ENCODE measurements at regions not wholly inside any gene's neighbourhood (a gene's known extent, or its start where the extent isn't known, plus 50 kb on each side); places are given as distances from the start of the nearest gene placed in this dataset.

- Histone ChIP-seq H3K27me3 (ENCODE audit: control insufficient read depth, insufficient read depth, low read length) (no peaks in the 10 kb centered on the region), H3K4me1 (ENCODE audit: control insufficient read depth, extremely low read depth, insufficient read depth, low read length) (no peaks in the 10 kb centered on the region), H3K27ac (ENCODE audit: insufficient read depth, low read length) (no peak overlapping the region), H3K4me2 (ENCODE audit: extremely low read depth, insufficient read depth, low read length) (no peak overlapping the region), H3K4me3 (replicated peaks in 1 of 4; ENCODE audit: control extremely low read depth in 1 of 4, insufficient read depth in 1 of 4, low read depth in 3 of 4, low read length in 4 of 4) (no peak overlapping the region), H3K79me2 (ENCODE audit: control insufficient read depth, insufficient read depth, low read length) (no peaks in the 10 kb centered on the region), H3K9ac (ENCODE audit: insufficient read depth, low read length) (no peak overlapping the region), H2AFZ (ENCODE audit: low read length) (no peak overlapping the region), H3K9me3 (ENCODE audit: control insufficient read depth, insufficient read depth, low read depth, low read length) (no peaks in the 10 kb centered on the region), H4K20me1 (ENCODE audit: control insufficient read depth, extremely low read depth, insufficient read depth, low read length) (no peaks in the 10 kb centered on the region), H3K36me3 (ENCODE audit: control insufficient read depth, insufficient read depth, low read length) (no peaks in the 10 kb centered on the region)
- DNase-seq (ENCODE audit: low read depth in 2 of 2) = no peak
- TF ChIP-seq EZH2 (IDR thresholded peaks at IDR 0.05; ENCODE audit: low read length, missing control alignments) = no peak
Observed at GRCh38 chr18:78482378-78482777, 497.2 kb upstream of the SALL3 start.

- Histone ChIP-seq H3K4me1 (ENCODE audit: control insufficient read depth, extremely low read depth, insufficient read depth, low read length) (no peaks in the 10 kb centered on the region), H4K20me1 (ENCODE audit: control insufficient read depth, extremely low read depth, insufficient read depth, low read length) (no peaks in the 10 kb centered on the region), H3K79me2 (ENCODE audit: control insufficient read depth, insufficient read depth, low read length) (no peaks in the 10 kb centered on the region), H3K9ac (ENCODE audit: insufficient read depth, low read length) (no peak overlapping the region), H2AFZ (ENCODE audit: low read length) (no peak overlapping the region), H3K9me3 (ENCODE audit: control insufficient read depth, insufficient read depth, low read depth, low read length) (no peaks in the 10 kb centered on the region), H3K27ac (ENCODE audit: insufficient read depth, low read length) (no peak overlapping the region), H3K4me2 (ENCODE audit: extremely low read depth, insufficient read depth, low read length) (no peak overlapping the region), H3K36me3 (ENCODE audit: control insufficient read depth, insufficient read depth, low read length) (no peaks in the 10 kb centered on the region), H3K27me3 (ENCODE audit: control insufficient read depth, insufficient read depth, low read length) (no peaks in the 10 kb centered on the region), H3K4me3 (replicated peaks in 1 of 4; ENCODE audit: control extremely low read depth in 1 of 4, insufficient read depth in 1 of 4, low read depth in 3 of 4, low read length in 4 of 4) (no peak overlapping the region)
- no peak for DNase-seq (ENCODE audit: low read depth in 2 of 2)
- TF ChIP-seq CTCF (conservative IDR thresholded peaks at IDR 0.05 in 1 of 2, IDR thresholded peaks at IDR 0.05 in 1 of 2; ENCODE audit: low read depth in 1 of 2, low read length in 2 of 2) (no peak), EZH2 (IDR thresholded peaks at IDR 0.05; ENCODE audit: low read length, missing control alignments) (no peak)
Observed at GRCh38 chr18:78487649-78488048, 492.0 kb upstream of the SALL3 start.

GRCh38 chr18:78492064-78492812 is 487.4 kb upstream of the SALL3 start:
- H3K4me1 ChIP-seq (ENCODE audit: control insufficient read depth, extremely low read depth, insufficient read depth, low read length) = no peaks in the 10 kb centered on the region
- H3K4me2 ChIP-seq (ENCODE audit: extremely low read depth, insufficient read depth, low read length) = no peak overlapping the region
- H4K20me1 ChIP-seq (ENCODE audit: control insufficient read depth, extremely low read depth, insufficient read depth, low read length) = no peaks in the 10 kb centered on the region
- no peak overlapping the region for H3K4me3 ChIP-seq (replicated peaks in 1 of 4; ENCODE audit: control extremely low read depth in 1 of 4, insufficient read depth in 1 of 4, low read depth in 3 of 4, low read length in 4 of 4)
- TF ChIP-seq EZH2 (IDR thresholded peaks at IDR 0.05; ENCODE audit: low read length, missing control alignments) (no peak), CTCF (conservative IDR thresholded peaks at IDR 0.05 in 1 of 2, IDR thresholded peaks at IDR 0.05 in 1 of 2; ENCODE audit: low read depth in 1 of 2, low read length in 2 of 2) (no peak)
- H3K9ac ChIP-seq (ENCODE audit: insufficient read depth, low read length) = no peak overlapping the region
- no peaks in the 10 kb centered on the region for H3K27me3 ChIP-seq (ENCODE audit: control insufficient read depth, insufficient read depth, low read length)
- H3K9me3 ChIP-seq (ENCODE audit: control insufficient read depth, insufficient read depth, low read depth, low read length) = no peaks in the 10 kb centered on the region
- no peaks in the 10 kb centered on the region for H3K79me2 ChIP-seq (ENCODE audit: control insufficient read depth, insufficient read depth, low read length)
- no peak overlapping the region for H3K27ac ChIP-seq (ENCODE audit: insufficient read depth, low read length)
- H2AFZ ChIP-seq (ENCODE audit: low read length) = no peak overlapping the region
- DNase-seq (ENCODE audit: low read depth in 2 of 2) = no peak
- no peaks in the 10 kb centered on the region for H3K36me3 ChIP-seq (ENCODE audit: control insufficient read depth, insufficient read depth, low read length)

All from fibroblast of lung (primary cell).